ENCODE measurements at regions not wholly inside any gene's neighbourhood (a gene's known extent, or its start where the extent isn't known, plus 50 kb on each side); places are given as distances from the start of the nearest gene placed in this dataset.

DNA sequence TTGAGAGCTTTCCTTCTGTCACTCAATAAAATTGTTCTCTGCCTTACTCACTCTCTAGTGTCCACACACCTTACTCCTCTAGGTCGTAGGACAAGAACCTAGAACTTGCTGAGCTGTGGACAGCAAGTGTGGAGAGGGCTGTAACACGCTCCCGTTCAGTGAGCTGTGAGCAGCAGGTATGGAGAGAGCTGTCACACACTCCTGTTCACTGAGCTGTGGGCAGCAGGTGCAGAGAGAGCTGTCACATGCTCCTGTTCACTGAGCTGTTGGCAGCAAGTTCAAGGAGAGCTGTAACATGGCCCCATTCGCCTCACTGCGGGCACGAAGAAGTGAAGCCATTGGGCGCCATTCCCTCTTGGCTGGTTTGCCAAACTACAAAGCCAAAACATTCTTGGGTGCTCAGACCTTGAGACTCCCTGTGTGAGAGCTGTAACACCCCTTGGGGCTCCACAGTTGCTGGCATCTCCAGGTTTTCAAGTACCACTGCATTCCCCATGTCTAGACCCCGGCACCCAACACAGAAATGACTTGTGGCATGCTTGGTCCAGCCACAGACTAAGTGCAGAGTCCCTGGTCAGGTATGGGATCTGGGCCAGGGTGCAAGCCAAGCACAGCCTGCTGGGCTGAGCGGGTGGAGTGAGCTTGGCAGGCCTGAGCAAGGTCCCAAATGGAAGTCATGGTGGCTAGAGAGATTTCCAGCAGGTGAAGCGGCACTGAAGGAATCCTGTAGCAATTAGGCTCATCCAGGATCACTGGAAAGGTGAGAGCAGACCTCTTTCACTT lies 608.0 kb upstream of the CDH8 start:
- FAIRE-seq, result no peak
- DNase-seq (ENCODE audit: low spot score), result no peak

DNA sequence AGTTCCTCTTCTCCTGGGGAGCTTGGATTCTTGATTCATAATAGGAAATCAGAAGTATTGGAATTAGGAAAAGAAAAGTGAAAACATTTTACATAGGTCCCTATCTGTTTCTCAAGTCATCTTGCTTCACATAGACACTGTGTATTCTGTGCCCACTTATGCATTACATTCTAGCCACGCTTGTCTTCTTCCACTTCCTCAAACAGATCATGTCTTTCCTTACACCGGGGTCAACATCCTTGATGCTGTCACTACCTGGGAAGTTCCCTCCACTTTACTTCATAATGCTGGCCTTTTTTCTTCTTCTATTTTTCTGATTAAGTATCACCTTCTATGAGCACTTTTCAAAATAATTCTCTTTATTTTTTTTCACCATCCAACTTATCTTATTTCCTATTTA lies 606.4 kb upstream of the CDH8 start:
- DNase-seq (ENCODE audit: low spot score) (no peak), FAIRE-seq (no peak)

DNA sequence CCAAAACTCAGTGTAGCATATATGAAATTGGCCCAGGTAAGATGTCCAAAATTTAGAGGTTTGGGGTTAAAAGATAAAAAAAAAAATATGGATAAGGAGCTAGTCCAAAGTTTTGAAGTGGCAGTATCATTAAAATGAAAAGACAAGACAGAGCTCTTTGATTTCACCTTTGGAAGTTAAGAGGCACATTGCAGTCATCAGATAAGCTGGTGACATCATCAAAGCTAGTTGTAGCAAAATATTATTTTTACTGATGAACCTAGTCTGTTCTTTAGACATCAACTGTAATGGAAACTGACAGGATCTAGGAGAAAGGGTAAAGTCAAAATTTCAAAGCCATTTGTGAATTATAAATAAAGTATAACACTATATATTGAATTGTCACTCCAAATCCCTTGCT lies 603.7 kb upstream of the CDH8 start:
- FAIRE-seq (no peak), DNase-seq (ENCODE audit: low spot score) (no peak)

DNA sequence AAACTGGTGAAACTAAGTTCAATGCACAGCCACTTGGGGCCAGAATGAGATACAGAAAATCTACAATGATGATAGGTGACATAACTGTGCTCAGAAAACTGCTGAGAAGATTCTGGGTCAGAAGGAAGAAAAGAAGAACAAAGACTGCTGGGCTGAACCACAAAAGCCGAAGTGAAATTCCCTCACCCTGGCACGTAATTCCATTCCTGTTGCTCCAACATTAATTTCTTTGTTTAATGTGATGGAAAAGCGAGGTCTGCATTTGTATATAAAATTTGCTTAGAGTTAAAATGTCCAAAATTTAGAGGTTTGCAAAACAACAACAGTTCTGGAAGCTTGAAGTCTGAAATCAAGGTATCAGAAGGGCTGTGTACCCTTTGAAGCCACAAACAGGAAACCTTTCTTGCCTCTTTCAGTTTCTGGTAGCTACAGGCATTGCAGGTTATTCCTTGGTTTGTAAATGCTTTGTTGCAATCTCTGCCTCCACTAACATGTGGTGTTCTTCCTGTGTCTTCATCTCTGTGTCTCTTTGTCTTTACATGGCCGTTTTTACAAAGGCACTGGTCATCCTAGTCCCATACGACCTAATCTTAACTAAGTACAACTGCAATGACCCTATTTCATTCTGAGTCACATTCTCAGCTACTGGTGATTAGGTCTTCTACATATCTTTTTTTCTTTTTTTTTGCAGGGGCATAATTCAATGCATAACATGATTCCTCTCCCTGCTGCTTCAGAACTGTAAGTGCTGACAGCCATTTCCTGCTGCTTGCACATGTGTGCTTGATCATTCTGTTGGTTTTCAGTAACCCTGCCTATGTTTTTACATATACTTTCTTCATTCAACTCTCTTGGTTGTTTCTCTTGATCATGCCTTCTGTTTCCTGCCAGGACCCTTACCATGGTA lies 603.0 kb upstream of the CDH8 start:
- FAIRE-seq (no peak), DNase-seq (ENCODE audit: low spot score) (no peak)

DNA sequence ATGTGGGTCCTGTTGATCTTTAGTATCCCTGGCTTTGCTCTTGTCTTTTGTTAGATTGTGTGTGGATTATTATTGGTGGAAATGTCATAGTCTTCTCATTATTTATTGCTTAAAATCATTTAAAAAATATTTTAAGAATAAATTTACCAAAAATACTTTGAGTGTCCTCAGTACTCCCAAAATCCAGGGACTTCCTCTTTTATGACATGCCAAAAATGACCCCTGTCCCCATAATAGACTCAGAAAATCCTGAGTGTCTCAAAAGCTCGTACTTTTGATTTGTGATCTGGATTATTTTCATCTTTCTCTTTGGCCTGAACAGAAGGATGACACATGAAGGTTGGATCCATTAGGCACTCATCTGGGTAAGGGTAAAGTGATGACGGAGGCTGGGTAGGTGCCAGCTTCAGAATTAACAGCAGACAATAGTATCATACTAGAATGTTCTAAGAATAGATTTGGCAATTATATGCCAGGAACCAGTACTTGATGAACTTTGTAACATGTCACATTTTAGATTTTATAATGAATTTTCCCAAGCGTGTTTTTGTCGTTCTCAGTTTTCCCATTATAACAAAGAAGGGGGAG lies 602.2 kb upstream of the CDH8 start:
- FAIRE-seq (no peak), DNase-seq (ENCODE audit: low spot score) (no peak)

DNA sequence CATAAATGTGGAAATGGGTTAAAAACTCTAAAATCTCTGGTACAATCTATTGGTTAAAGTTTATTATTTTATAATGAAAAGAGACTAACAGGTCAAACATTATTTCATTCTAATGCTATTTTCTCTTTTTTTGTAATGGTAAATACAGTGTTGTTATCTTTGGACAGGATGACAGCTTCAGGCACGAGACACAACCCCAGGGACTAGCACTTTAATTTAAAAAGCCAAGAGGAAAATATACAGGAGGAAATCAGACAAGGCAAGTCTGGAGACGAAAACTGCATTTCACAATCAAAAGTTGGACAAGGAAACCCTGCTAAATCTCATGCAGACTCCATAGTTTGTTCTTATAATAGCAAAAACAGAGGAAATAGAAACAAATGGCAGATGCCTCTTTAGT lies 589.1 kb upstream of the CDH8 start:
- FAIRE-seq, result no peak

DNA sequence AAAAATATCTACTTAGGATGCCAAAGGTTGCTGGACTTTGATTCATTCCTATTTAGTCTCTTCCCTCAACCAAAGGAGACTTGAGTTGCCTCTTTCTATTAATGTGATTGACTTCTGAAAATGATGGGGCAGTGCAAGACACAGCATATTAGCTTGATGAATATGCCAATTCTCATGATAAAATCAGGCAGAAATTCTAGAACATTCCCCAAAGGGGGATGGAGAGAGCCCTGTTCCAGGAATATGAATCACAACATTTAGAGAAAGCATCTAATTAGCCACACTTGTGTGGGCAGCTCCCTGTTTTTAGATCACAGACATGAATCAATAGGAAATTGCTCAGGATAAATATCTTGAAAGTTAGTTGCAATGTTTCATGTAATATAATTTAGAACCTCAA lies 584.0 kb upstream of the CDH8 start:
- DNase-seq (ENCODE audit: low spot score) (no peak), FAIRE-seq (no peak)

More for the DNA sequence above, 589.1 kb upstream of the CDH8 start:
- no peak for DNase-seq (ENCODE audit: low spot score)

DNA sequence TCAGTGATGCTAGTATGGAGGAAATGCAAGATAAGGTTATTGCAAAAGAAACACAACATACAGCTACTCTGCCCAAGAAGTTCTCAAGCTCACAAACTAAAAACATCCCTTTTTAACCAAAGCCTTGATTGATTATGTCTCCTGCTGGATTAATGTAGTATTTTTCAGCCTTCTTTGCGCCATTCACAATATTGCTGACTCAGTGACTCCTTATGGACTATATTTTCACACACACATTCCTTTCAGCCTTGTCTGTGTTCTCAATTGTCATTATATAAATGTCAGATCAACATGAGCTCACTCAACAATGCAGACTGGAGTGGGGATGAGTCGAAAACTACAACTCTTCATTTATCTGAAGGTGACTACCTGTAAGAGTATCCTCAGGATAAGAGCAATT lies 579.3 kb upstream of the CDH8 start:
- no peak for DNase-seq (ENCODE audit: low spot score)
- no peak for FAIRE-seq

DNA sequence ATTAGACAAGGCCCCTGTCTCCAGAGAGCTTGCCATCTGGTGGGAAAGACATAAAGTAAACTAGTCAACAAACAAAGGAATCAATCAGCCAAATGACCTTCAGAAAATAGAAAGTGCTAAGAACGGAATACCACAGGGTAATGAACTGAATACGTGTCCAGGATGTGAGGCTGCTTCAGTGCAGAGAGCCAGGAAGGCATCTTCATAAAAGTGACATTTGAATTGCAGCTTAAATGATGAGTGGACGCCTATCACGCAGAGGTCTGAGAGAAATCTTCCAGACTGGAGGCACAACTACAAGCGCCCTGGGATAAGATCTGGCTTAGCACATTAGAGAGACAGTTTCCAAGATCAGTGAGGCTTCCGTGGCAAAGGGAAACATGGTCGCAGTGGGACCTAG lies 574.1 kb upstream of the CDH8 start:
- FAIRE-seq (no peak), DNase-seq (ENCODE audit: low spot score) (no peak)

DNA sequence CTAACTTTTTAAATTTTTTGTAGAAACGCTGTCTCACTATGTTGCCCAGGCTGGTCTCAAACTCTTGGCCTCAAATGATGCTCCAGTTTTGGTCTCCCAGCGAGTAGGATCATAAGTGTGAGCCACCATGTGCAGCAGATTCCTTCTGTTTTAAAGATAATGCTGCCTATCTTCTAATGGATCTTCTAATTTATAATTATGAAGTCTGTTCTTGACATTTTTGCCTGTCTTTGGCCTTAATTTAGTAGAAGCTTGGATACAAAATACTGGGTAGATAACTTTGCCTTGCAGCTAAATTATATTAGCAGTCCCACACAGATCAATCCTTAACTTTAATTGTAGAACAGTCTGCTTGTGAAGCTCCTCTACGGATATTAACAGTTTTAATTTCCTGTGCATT lies 566.6 kb upstream of the CDH8 start:
- DNase-seq (ENCODE audit: low spot score) (no peak), FAIRE-seq (no peak)

DNA sequence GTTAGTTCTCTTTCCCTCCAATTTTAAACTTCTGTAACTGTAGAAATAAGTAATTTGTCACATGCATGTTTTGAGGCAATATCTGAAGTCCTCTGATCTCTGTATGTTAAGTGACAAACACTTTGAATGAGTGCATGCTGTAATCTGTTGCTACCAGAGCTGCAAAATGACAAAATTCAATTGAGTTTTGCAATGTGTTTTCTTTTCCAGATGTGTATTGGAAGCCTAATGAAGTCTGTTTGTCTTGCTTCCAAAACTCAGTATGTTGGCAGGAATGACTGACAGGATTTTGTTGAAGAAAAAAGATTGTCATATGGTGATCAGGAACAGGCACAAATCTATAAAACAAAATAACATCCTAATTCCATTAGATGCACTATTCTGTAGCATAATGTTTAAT lies 561.6 kb upstream of the CDH8 start:
- DNase-seq (ENCODE audit: low spot score) (no peak), FAIRE-seq (no peak)

DNA sequence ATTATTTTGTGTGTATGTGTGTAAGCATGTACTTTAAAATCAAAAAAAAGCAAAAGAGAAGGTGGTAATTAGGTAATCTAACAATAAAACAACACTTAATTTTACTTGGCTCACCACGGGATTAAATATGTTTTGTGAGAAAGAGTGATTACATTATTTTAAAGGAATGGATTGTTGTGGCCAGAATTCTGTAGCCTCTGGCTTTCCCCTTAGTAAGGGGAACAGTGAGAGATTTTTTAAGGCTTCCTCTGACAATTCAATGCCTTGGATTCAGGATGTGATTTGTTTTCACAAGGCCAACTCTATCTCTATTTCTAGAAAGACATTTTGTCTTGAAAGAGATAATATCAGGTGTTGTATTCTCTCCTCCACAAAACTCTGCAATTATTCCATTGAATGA lies 560.3 kb upstream of the CDH8 start:
- DNase-seq (ENCODE audit: low spot score) (no peak), FAIRE-seq (no peak)

DNA sequence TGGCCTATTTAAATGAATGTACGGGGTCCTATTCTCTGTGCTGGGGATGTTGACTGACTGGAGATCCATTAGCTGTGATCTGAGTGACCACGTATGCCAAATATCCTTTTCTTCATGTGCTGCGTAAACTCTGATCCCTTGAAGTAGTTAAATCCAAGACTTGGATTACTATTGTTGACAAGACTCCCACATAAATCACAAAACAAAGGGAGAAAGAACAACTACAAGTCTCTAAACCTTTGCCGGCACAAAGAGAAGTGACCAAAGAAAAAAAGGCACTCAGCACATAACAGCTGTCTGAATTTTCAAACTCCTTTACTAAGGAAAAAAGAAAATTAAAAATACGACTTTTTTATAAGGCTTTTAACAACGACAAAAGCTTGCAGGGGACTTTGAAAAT lies 559.9 kb upstream of the CDH8 start:
- FAIRE-seq (no peak), DNase-seq (ENCODE audit: low spot score) (no peak)

DNA sequence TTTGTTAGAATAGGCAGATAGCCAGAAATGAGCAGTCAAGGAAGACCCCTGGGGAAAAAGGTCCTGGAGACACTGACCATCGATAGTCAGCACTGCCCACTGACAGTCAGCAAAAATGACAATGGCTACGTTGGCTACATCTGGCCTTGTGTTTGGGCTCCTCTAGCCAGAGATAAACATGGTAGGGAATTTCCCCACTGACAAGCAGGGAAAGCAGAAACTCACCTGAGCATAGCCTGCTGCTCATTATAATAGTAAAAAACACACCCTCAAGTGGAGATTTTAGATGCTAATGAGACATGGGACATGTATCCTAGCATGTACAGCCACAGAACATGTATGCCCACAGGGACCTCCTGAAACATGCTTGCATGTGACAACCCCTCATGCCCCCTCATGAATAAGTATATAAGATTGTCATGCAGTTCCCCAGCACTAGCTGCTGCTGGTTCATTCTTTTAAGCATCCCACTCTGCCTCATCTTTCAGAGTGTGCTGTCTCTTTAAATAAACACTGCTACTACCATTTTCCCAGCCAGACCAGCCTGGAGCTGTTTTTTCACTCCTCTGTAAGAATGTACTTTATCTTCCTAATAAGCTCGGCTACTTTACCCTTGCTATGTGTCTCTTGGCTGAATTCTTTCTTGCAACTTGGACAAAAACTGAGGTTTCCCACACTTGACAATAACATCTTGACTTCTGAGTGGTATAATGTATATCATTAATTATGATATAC lies 550.1 kb upstream of the CDH8 start:
- no peak for FAIRE-seq
- DNase-seq (ENCODE audit: low spot score), result no peak

DNA sequence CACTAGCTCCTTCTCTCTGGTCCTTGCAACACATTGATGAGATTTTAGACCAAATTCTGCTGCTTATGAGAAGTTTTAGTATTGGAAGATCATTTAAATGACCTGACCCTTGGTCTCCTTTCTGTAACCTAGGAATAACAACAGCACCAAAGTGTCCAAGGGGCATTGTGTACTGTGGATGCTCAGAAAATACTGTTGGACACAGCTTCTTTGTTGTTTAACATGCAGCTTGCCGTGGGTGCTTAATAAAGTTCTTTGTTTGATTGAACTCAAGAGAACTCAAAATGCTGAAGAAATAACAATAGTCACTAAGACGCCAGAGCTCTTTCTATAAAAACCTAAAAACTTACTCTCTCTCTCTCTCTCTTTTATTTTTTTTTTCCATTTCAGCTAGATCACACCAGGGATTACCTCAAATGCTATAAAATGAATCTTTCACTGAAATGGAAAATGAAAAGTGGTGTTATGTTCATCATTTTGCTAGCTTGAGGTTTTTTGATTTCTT lies 548.9 kb upstream of the CDH8 start:
- DNase-seq (ENCODE audit: low spot score), result no peak
- FAIRE-seq, result no peak

DNA sequence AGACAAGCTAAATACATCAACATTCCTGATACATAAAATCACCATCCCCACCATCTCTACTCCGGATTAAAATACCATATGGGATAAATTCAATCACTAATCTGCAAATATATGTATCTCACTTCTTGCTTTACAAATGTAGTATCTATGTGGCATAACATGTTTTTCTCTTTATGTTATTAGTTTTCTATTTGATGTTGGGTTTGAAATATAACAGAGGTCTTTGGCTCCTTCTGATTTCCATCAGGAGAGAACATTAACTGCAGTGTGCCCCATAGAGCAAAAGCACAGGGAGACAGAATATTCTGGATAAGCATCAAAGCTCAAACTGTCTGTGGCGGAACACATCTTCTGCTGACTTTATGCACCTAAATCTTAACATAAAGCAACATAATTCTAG lies 547.2 kb upstream of the CDH8 start:
- DNase-seq (ENCODE audit: low spot score), result no peak
- FAIRE-seq, result no peak

DNA sequence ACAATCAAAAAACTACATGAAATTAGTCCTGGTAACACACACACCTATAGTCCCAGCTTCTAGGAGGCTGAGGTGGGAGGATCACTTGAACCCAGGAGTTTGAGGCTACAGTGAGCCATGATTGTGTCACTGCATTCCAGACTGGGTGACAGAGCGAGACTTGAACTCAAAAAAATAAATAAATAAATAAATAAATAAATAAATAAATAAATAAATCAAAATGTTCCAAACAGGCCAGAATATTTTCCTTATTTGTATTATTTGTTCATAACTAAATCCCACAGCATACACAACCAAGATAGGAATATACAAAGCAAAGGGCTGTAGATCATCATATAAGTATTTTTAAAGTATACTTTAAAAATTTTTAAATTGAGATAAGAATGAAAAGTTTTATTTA lies 537.2 kb upstream of the CDH8 start:
- DNase-seq (ENCODE audit: low spot score), result no peak
- FAIRE-seq, result no peak

DNA sequence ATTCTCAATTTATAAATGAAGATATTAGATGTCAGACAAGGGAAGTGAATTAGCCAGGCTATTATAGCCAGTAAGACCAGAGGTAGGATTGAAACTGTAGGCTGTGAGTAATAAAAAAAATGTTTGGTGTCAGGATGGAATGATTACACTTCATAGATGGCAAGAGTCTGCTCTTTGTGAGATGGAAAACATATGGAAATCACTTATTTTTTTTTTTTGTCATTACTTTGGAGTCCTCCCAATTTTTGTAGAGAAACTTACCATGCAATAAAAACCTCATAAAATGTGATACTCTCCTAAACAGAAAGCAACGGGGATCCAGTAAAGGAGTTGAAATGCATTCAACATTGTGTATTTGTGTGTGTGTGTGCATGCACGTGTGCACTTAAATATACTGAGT lies 532.7 kb upstream of the CDH8 start:
- no peak for FAIRE-seq
- DNase-seq (ENCODE audit: low spot score), result no peak

DNA sequence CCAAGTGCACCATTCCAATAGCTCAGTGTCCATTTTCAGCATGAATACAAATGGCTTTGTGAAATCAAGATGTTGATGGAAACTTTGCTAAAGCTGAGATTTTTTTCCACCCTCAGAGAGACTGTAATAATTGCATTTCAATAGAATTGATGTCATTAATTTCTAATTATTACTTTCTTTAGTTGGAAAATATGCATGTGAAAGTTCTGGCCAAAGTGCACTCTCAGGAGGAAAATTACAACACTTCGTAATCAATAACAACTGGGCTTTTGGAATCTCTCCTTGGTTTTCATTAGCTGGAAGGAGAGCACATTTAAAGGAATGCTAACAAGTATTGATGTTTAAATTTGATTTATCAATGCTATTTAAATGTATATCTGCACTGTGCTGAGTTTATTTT lies 529.5 kb upstream of the CDH8 start:
- no peak for FAIRE-seq
- DNase-seq (ENCODE audit: low spot score), result no peak

DNA sequence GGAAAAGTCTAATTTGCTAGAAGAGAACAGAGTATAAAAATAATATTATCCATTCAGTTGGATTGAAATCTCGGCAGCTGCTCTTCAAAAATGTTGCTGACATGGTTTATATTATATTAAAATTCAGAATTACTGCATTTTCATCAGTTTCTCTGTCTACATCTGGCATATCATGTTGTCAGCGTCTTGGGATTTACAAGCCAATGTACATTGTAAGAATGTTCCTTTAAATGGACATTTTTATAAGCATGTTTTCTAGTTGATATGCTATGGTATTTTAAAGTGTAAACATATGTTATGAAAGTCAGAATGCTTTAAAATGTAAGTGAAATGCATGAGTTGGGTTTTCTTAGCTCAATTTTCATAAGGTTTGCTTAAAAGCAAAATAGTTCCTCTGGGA lies 528.1 kb upstream of the CDH8 start:
- FAIRE-seq (no peak), DNase-seq (ENCODE audit: low spot score) (no peak)

DNA sequence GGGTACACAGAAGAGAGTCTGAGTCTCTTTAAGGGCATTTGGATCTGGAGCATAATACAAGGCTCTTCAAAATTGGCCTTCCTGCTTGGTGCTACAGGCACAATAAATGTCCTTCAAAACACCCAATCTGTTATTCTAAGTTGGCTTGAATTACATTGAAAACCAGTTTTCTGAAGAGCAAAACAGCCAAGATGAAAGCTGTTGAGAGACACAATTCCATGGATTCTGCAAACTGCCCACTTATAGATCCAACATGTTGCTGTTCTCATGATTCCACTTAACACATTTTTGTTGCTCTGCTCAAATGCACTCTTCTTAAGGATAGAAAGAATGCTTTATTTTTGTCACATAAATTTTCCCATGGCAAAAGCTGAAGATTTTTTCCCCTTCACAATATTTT lies 525.9 kb upstream of the CDH8 start:
- FAIRE-seq, result no peak

DNA sequence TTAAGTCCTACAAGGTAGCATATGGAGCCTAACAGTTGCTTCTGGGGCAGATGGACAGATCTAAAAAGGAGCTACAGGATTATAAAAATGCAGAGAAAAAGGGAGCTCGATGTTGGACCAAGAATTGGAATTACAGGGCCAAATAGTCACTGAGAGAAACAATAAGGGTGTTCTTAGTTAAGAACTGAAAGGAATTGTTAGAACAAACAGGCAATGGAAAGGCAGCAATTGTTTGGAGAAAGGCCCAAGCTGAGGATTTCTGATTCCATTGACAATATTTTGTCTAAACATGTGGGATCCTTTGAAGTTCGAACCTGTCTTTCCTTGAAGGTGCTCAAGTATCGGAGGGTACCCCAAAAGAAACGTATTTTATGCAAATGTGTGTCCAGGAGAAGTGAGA lies 513.6 kb upstream of the CDH8 start:
- no peak for FAIRE-seq
- DNase-seq (ENCODE audit: low spot score), result no peak

More for the DNA sequence above, 525.9 kb upstream of the CDH8 start:
- no peak for DNase-seq (ENCODE audit: low spot score)
